Fibroblast of lung (primary cell): ENCODE measurements at regions not wholly inside any gene's neighbourhood (a gene's known extent, or its start where the extent isn't known, plus 50 kb on each side); places are given as distances from the start of the nearest gene placed in this dataset.

Source experiments
- DNase-seq, 2 donors: peaks; one replicate each; pipeline versions ENCODE4 v3.0.0 to v3.0.0-alpha.2; 2010; ENCODE audit warnings: low read depth in 2 of 2
- H2AFZ ChIP-seq: 2 replicates; pipeline ENCODE4 v1.5.1; 2012; ENCODE audit warnings: low read length, control low read depth, inconsistent platforms
- H3K27ac ChIP-seq: 2 replicates; pipeline ENCODE4 v1.5.1; 2011; ENCODE audit warnings: low read length, control low read depth; ENCODE audit not compliant: insufficient read depth
- H3K27me3 ChIP-seq: 2 replicates; pipeline ENCODE4 v1.5.1; 2011; ENCODE audit warnings: mild to moderate bottlenecking, low read length; ENCODE audit not compliant: control insufficient read depth, insufficient read depth
- H3K36me3 ChIP-seq: 2 replicates; pipeline ENCODE4 v1.5.1; 2011; ENCODE audit warnings: low read length; ENCODE audit not compliant: control insufficient read depth, insufficient read depth
- H3K4me1 ChIP-seq: 2 replicates; pipeline ENCODE4 v1.5.1; 2011; ENCODE audit warnings: low read length; ENCODE audit not compliant: control insufficient read depth, insufficient read depth; ENCODE audit errors: extremely low read depth
- H3K4me2 ChIP-seq: 2 replicates; pipeline ENCODE4 v1.5.1; 2011; ENCODE audit warnings: low read length, control low read depth; ENCODE audit not compliant: insufficient read depth; ENCODE audit errors: extremely low read depth
- H3K4me3 ChIP-seq, 4 experiments: fragments of 200-600 bp in 1 of 4; sonication (generic) in 1 of 4; replicated peaks in 1 of 4; 2 replicates each; pipeline ENCODE4 v1.5.1; 2011 to 2016; ENCODE audit warnings: low read length in 4 of 4, low read depth in 3 of 4, mild to moderate bottlenecking in 3 of 4, control low read depth in 2 of 4, inconsistent platforms in 1 of 4, mixed read lengths in 1 of 4; ENCODE audit not compliant: insufficient read depth in 1 of 4; ENCODE audit errors: control extremely low read depth in 1 of 4
- H3K79me2 ChIP-seq: 2 replicates; pipeline ENCODE4 v1.5.1; 2012; ENCODE audit warnings: mild to moderate bottlenecking, low read length, inconsistent platforms; ENCODE audit not compliant: control insufficient read depth, insufficient read depth
- H3K9ac ChIP-seq: 2 replicates; pipeline ENCODE4 v1.5.1; 2011; ENCODE audit warnings: mild to moderate bottlenecking, low read length, control low read depth; ENCODE audit not compliant: insufficient read depth
- H3K9me3 ChIP-seq: 2 replicates; pipeline ENCODE4 v1.5.1; 2012; ENCODE audit warnings: low read depth, low read length; ENCODE audit not compliant: control insufficient read depth, insufficient read depth
- H4K20me1 ChIP-seq: 2 replicates; pipeline ENCODE4 v1.5.1; 2011; ENCODE audit warnings: low read length; ENCODE audit not compliant: control insufficient read depth, insufficient read depth; ENCODE audit errors: extremely low read depth
- CTCF ChIP-seq, 2 donors: IDR thresholded peaks in 1 of 2; conservative IDR thresholded peaks in 1 of 2; 1 replicate in 1 of 2; 2 replicates in 1 of 2; pipeline ENCODE4 v1.5.1; 2011 to 2012; ENCODE audit warnings: low read length in 2 of 2, control low read depth in 1 of 2, inconsistent platforms in 1 of 2, low read depth in 1 of 2, mild to moderate bottlenecking in 1 of 2
- EZH2 ChIP-seq: IDR thresholded peaks from 2 replicates; pipeline ENCODE4 v1.5.1; 2012; ENCODE audit warnings: low read length, control low read depth, mild to moderate bottlenecking; ENCODE audit errors: missing control alignments

DNA sequence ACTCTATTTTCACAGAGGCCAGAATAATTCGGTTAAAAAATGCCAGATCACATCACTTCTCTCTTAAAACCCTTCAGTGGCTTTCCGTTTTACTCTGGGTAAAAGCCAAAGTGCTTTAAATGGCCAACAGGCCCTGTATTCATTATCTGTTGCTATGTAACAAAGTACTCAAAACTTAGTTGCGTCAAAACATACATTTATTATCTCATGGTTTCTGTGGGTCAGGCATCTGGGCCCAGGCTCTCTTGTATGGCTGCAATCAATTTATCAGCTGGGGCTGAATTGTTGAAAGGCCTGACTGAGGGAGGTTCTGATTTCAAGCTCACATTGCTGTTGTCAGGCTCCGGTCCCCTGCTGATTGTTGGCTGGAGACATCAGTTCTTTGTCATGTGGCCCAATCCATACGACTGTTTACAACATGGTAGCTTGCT lies 72.7 kb upstream of the H2AZ1 start:
- no peak overlapping the region for H3K27ac ChIP-seq
- H3K4me3 ChIP-seq: no peak overlapping the region
- no peak overlapping the region for H3K9ac ChIP-seq
- H3K4me2 ChIP-seq: no peak overlapping the region
- H3K4me1 ChIP-seq: no peaks in the 10 kb centered on the region
- H3K27me3 ChIP-seq: no peaks in the 10 kb centered on the region
- TF ChIP-seq EZH2: no peak
- no peak for TF ChIP-seq CTCF (conservative IDR thresholded peaks at IDR 0.05 in 1 of 2, IDR thresholded peaks at IDR 0.05 in 1 of 2; ENCODE audit: low read depth in 1 of 2, low read length in 2 of 2)
- no peaks in the 10 kb centered on the region for H3K79me2 ChIP-seq
- no peaks in the 10 kb centered on the region for H4K20me1 ChIP-seq
- H3K36me3 ChIP-seq: no peaks in the 10 kb centered on the region
- DNase-seq: peak in 1 of 2 donors; percentile 9
- H3K9me3 ChIP-seq: no peaks in the 10 kb centered on the region
- H2AFZ ChIP-seq: no peak overlapping the region

DNA sequence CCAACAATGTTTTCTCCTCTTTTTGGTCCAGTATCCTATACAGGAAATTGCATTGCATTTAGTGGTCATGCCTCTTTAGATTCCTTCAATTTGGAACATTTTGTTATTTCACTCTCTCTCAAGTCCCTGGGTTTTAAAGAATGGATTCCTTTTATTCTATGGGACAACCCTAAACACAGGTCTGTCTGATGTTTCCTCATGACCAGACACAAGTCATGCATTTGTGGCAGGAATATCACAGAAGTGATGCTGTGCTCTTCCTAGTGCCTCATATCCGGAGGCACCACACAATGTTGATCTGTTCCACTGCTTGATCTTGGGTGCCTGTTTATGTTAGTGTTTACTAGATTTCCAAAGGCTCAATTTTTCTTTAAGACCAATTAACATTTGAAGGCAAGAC lies 69.7 kb upstream of the H2AZ1 start:
- Histone ChIP-seq H3K4me3 (no peak overlapping the region), H3K9me3 (no peaks in the 10 kb centered on the region), H3K27me3 (no peaks in the 10 kb centered on the region), H3K9ac (no peak overlapping the region), H3K79me2 (no peaks in the 10 kb centered on the region), H3K4me2 (no peak overlapping the region), H3K36me3 (no peaks in the 10 kb centered on the region), H2AFZ (no peak overlapping the region), H4K20me1 (no peaks in the 10 kb centered on the region), H3K27ac (no peak overlapping the region), H3K4me1 (no peaks in the 10 kb centered on the region)
- TF ChIP-seq EZH2: no peak
- no peak for TF ChIP-seq CTCF (conservative IDR thresholded peaks at IDR 0.05 in 1 of 2, IDR thresholded peaks at IDR 0.05 in 1 of 2; ENCODE audit: low read depth in 1 of 2, low read length in 2 of 2)
- no peak for DNase-seq

GRCh38 chr4:100017637-100018310 lies 67.7 kb upstream of the H2AZ1 start:
- H3K27ac ChIP-seq: no peak overlapping the region
- H2AFZ ChIP-seq: no peak overlapping the region
- no peak overlapping the region for H3K4me2 ChIP-seq
- H3K36me3 ChIP-seq: no peaks in the 10 kb centered on the region
- no peak overlapping the region for H3K9ac ChIP-seq
- no peak for DNase-seq
- no peaks in the 10 kb centered on the region for H3K79me2 ChIP-seq
- TF ChIP-seq CTCF (conservative IDR thresholded peaks at IDR 0.05 in 1 of 2, IDR thresholded peaks at IDR 0.05 in 1 of 2; ENCODE audit: low read depth in 1 of 2, low read length in 2 of 2) (no peak), EZH2 (no peak)
- H3K4me1 ChIP-seq: no peaks in the 10 kb centered on the region
- no peaks in the 10 kb centered on the region for H3K27me3 ChIP-seq
- no peaks in the 10 kb centered on the region for H3K9me3 ChIP-seq
- no peaks in the 10 kb centered on the region for H4K20me1 ChIP-seq
- H3K4me3 ChIP-seq: no peak overlapping the region
